Adrenal gland (tissue), 9 donors: ENCODE measurements at regions not wholly inside any gene's neighbourhood (a gene's known extent, or its start where the extent isn't known, plus 50 kb on each side); places are given as distances from the start of the nearest gene placed in this dataset.

Experiments
- DNase-seq, 7 donors: peaks; one replicate each; pipeline ENCODE4 v3.0.0-alpha.2; 2019 to 2020
- H3K27ac ChIP-seq, 5 donors: fragments of 200-600 bp; sonication (generic) in 4 of 5; 1 replicate in 3 of 5; 2 replicates in 2 of 5; pipeline versions ENCODE4 v1.5.1 to v1.8.0; 2016 to 2020; ENCODE audit warnings: mild to moderate bottlenecking in 1 of 5
- H3K27me3 ChIP-seq: fragments of 200-600 bp; 2 replicates; pipeline ENCODE4 v1.8.0; 2021
- H3K36me3 ChIP-seq, 2 donors: fragments of 200-600 bp; replicated peaks in 1 of 2; 1 replicate in 1 of 2; 2 replicates in 1 of 2; pipeline versions ENCODE4 v1.5.1 to v1.8.0; 2018 to 2022
- H3K4me1 ChIP-seq, 2 donors: fragments of 200-600 bp; replicated peaks in 1 of 2; 1 replicate in 1 of 2; 2 replicates in 1 of 2; pipeline versions ENCODE4 v1.5.1 to v1.8.0; 2018 to 2021
- H3K4me3 ChIP-seq, 4 donors: fragments of 200-600 bp; sonication (generic) in 3 of 4; one replicate each; pipeline ENCODE4 v1.5.1; 2016 to 2018
- H3K9me3 ChIP-seq, 3 donors: fragments of 200-600 bp; sonication (generic) in 1 of 3; replicated peaks in 1 of 3; 1 replicate in 2 of 3; 2 replicates in 1 of 3; pipeline versions ENCODE4 v1.5.1 to v1.8.0; 2016 to 2021
- POLR2A ChIP-seq, 2 donors: fragments of 450-650 bp; IDR thresholded peaks; one replicate each; pipeline ENCODE4 v1.6.1; 2017; ENCODE audit warnings: antibody characterized with exemption in 2 of 2, mild to moderate bottlenecking in 2 of 2, moderate library complexity in 1 of 2
- WGBS, 4 donors: extraction: QIAGEN DNeasy Blood & Tissue Kit in 2 of 4; methylation state at CpG; one replicate each; pipeline versions ENCODE4 v1.1.5 to v1.1.7; 2013 to 2017; 5-methylcytosine and 5-hydroxymethylcytosine counted together
- intact Hi-C, 2 donors: fragments of 100-400 bp; cut with DNase I; formaldehyde crosslinking; loops; one replicate each; pipeline versions ENCODE4 v1.14.1 to v1.15.0; 2022 to 2023
- TF ChIP-seq, protein P1 (sequence below), 6 experiments: fragments of 450-650 bp in 4 of 6; fragments of 200-600 bp in 2 of 6; sonication (generic) in 1 of 6; IDR thresholded peaks; 1 replicate in 5 of 6; 2 replicates in 1 of 6; pipeline versions ENCODE4 v1.5.1 to v1.8.0; 2016 to 2021; ENCODE audit warnings: antibody characterized with exemption in 6 of 6, mild to moderate bottlenecking in 2 of 6, moderate library complexity in 1 of 6
- donor health status: healthy with polysubstance abuse.
- donor health status: Bipolar disorder and iron deficiency.
- donor health status: DM: yes; HTN: yes; CAD: no.
- donor health status: DM: no; HTN: no; CAD: no.
- donor health status: DM: no; HTN: no; CAD: no.

DNA sequence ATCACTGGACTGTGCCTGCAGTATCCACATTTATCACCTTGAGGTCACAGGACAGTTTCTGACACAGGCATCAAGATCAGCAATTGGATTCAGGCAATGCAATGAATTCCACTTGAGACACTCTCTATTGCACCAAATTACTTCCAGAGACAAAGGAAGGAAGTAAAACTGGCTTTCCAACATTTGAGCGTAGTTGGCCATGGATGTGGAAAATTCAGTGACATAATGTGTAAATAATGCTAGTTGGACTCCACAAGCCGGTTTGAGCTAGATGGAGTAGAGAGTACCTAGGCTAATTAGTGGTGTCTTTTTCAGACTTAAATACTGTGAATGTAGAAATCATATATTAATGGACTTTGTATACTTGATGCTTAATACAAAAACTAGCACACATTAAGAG lies 168.3 kb upstream of the SYT1 start:
- Histone ChIP-seq H3K4me1 (no peaks in the 10 kb centered on the region), H3K9me3 (no peaks in the 10 kb centered on the region), H3K4me3 (no peak overlapping the region), H3K36me3 (no peaks in the 10 kb centered on the region), H3K27ac (no peak overlapping the region), H3K27me3 (no peaks in the 10 kb centered on the region)
- 77 to 88% (median 84%) methylated on average over 2 of the region's 2 CpGs for WGBS, 4 donors
- intact Hi-C loops, result no loop called here
- DNase-seq, result no peak
- no peak for TF ChIP-seq POLR2A (IDR thresholded peaks at IDR 0.05)
- TF ChIP-seq, protein P1, sequence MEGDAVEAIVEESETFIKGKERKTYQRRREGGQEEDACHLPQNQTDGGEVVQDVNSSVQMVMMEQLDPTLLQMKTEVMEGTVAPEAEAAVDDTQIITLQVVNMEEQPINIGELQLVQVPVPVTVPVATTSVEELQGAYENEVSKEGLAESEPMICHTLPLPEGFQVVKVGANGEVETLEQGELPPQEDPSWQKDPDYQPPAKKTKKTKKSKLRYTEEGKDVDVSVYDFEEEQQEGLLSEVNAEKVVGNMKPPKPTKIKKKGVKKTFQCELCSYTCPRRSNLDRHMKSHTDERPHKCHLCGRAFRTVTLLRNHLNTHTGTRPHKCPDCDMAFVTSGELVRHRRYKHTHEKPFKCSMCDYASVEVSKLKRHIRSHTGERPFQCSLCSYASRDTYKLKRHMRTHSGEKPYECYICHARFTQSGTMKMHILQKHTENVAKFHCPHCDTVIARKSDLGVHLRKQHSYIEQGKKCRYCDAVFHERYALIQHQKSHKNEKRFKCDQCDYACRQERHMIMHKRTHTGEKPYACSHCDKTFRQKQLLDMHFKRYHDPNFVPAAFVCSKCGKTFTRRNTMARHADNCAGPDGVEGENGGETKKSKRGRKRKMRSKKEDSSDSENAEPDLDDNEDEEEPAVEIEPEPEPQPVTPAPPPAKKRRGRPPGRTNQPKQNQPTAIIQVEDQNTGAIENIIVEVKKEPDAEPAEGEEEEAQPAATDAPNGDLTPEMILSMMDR (IDR thresholded peaks at IDR 0.05), result no peak

DNA sequence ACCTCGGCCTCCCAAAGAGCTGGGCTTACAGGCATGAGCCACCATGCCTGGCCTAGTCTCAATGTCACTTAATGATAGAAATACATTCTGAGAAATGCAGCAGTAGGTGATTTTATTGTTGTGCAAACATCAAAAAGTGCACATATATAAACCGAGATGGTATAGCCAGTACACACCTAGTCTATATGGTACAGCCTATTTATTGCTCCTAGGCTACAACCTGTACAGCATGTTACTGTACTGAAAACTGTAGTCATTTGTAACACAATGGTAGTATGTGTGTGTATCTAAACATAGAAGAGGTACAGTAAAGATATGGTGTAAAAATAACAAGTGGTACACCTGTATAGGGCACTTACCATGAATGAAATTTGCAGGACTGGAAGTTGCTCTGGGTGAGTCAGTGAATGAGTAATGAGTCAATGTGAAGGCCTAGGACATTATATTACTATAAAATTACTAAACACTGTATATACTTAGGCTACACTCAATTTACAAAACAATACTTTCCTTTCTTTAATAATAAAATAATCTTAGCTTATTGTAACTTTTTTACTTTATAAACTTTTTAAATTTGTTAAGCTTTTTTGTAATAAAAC lies 166.7 kb upstream of the SYT1 start:
- intact Hi-C loops, result no loop called here
- Histone ChIP-seq H3K27ac (no peak overlapping the region), H3K4me3 (no peak overlapping the region), H3K4me1 (no peaks in the 10 kb centered on the region), H3K27me3 (no peaks in the 10 kb centered on the region), H3K36me3 (no peaks in the 10 kb centered on the region), H3K9me3 (no peaks in the 10 kb centered on the region)
- 82 to 100% (median 87%) methylated on average over 2 of the region's 2 CpGs for WGBS, 4 donors
- no peak for TF ChIP-seq POLR2A (IDR thresholded peaks at IDR 0.05)
- TF ChIP-seq, protein P1 (IDR thresholded peaks at IDR 0.05), result no peak
- no peak for DNase-seq

DNA sequence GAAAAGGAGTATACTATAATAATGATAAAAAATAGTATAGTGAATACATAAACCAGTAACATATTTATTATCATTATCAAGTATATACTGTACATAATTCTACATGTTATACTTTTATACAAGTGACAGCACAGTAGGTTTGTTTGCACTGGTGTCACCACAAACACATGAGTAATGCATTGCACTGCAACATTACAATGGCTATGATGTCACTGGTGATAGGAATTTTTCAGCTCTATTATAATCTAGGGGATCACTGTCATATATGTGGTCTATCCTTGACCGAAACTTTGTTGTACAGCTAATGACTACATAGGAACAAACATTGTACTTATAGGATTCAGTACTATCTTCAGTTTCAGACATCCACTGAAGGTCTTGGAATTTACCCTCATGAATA lies 165.8 kb upstream of the SYT1 start:
- intact Hi-C loops, result no loop called here
- H3K27ac ChIP-seq, result no peak overlapping the region
- no peaks in the 10 kb centered on the region for H3K4me1 ChIP-seq
- DNase-seq, result no peak
- TF ChIP-seq, protein P1 (IDR thresholded peaks at IDR 0.05), result no peak
- no peak for TF ChIP-seq POLR2A (IDR thresholded peaks at IDR 0.05)
- H3K27me3 ChIP-seq, result no peaks in the 10 kb centered on the region
- no peaks in the 10 kb centered on the region for H3K36me3 ChIP-seq
- H3K9me3 ChIP-seq, result no peaks in the 10 kb centered on the region
- no peak overlapping the region for H3K4me3 ChIP-seq
- WGBS, 4 donors, result 82 to 94% (median 86%) methylated on average over 1 of the region's 1 CpG

DNA sequence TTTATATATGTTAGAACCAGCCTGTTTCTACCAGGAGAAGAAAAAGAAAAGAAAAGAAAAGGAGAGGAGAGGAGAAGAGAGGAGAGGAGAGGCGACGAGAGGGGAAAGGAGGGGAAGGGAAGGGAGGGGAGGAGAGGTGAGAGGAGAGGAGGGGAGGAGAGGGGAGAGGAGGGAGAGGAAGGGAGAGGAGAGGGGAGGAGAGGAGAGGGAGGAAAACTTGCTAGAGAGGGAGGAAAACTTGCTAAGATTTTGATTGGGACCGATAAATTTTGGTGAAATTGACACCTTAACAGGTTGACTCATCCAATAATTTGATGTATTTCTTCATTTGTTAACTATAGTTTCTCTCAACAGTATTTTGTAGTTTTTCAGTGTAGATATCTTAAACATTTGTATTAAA lies 164.0 kb upstream of the SYT1 start:
- no peak overlapping the region for H3K27ac ChIP-seq
- H3K4me1 ChIP-seq, result no peaks in the 10 kb centered on the region
- H3K9me3 ChIP-seq, result no peaks in the 10 kb centered on the region
- intact Hi-C loops, result no loop called here
- H3K27me3 ChIP-seq, result no peaks in the 10 kb centered on the region
- 80 to 90% (median 87%) methylated on average over 3 of the region's 3 CpGs for WGBS, 4 donors
- no peak for DNase-seq
- H3K4me3 ChIP-seq, result no peak overlapping the region
- H3K36me3 ChIP-seq, result no peaks in the 10 kb centered on the region
- TF ChIP-seq POLR2A (IDR thresholded peaks at IDR 0.05), result no peak
- TF ChIP-seq, protein P1 (IDR thresholded peaks at IDR 0.05), result no peak
